Kidney epithelial cell (primary cell): ENCODE measurements at regions not wholly inside any gene's neighbourhood (a gene's known extent, or its start where the extent isn't known, plus 50 kb on each side); places are given as distances from the start of the nearest gene placed in this dataset.

ENCODE experiments used
- DNase-seq: peaks from one replicate; pipeline ENCODE4 v3.0.0-alpha.2; 2010; ENCODE audit warnings: low read depth
- H3K27me3 ChIP-seq: 2 replicates; pipeline ENCODE4 v1.6.0; 2011; ENCODE audit warnings: low read length; ENCODE audit not compliant: control insufficient read depth, insufficient read depth
- H3K36me3 ChIP-seq: 2 replicates; pipeline ENCODE4 v1.5.1; 2011; ENCODE audit warnings: low read length; ENCODE audit not compliant: control insufficient read depth, insufficient read depth
- H3K4me3 ChIP-seq: 2 replicates; pipeline ENCODE4 v1.5.1; 2011; ENCODE audit warnings: low read depth, mild to moderate bottlenecking, control low read depth, low read length
- TF ChIP-seq, protein P1 (sequence below): IDR thresholded peaks from 2 replicates; pipeline ENCODE4 v1.5.1; 2011; ENCODE audit warnings: mild to moderate bottlenecking, moderate library complexity, low read length, control low read depth, inconsistent platforms; ENCODE audit not compliant: insufficient read depth, poor library complexity, severe bottlenecking

DNA sequence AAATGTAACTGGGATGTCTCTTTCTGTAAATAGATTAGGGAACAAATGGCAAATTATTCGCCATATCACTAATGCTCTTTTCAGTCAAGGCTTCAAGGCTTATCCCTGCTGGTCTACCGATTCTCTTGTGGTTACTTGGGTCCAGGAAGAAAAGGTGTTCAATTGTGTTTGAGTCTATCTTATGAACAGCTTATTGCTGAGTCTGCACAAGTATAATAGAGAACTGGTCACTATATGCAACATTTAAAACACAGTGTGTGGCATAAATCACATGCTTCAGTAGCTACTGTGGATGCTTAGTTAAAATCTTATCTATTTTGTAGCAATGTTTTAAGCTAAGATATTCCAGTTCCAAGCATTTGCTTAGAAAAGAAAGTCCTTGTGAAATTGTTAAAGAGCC, 274.2 kb upstream of the FAM174A start:
- Histone ChIP-seq H3K4me3 (no peak overlapping the region), H3K27me3 (no peaks in the 10 kb centered on the region), H3K36me3 (no peaks in the 10 kb centered on the region)
- no peak for DNase-seq
- TF ChIP-seq, protein P1, sequence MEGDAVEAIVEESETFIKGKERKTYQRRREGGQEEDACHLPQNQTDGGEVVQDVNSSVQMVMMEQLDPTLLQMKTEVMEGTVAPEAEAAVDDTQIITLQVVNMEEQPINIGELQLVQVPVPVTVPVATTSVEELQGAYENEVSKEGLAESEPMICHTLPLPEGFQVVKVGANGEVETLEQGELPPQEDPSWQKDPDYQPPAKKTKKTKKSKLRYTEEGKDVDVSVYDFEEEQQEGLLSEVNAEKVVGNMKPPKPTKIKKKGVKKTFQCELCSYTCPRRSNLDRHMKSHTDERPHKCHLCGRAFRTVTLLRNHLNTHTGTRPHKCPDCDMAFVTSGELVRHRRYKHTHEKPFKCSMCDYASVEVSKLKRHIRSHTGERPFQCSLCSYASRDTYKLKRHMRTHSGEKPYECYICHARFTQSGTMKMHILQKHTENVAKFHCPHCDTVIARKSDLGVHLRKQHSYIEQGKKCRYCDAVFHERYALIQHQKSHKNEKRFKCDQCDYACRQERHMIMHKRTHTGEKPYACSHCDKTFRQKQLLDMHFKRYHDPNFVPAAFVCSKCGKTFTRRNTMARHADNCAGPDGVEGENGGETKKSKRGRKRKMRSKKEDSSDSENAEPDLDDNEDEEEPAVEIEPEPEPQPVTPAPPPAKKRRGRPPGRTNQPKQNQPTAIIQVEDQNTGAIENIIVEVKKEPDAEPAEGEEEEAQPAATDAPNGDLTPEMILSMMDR = no peak

DNA sequence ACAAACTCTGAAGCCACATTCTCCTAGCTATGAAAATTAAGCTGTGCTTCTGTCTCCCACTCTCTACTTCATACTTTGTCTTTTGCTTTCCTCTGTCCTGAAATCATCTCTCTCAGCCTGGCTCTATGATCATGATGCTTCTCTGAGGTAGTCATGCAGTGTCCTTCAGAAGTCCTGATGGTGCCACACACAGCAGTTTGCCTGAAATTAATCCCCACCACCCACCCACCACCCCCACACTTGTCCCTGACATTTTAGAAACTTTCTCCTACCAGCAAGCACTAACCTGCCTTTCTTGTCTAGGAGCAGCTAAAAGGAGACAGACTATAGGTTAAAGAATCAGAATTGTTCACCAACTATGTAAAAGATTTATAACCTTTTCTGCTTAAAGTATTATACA, 282.2 kb upstream of the FAM174A start:
- Histone ChIP-seq H3K27me3 (no peaks in the 10 kb centered on the region), H3K4me3 (no peak overlapping the region), H3K36me3 (no peaks in the 10 kb centered on the region)
- TF ChIP-seq, protein P1 = no peak
- DNase-seq = no peak

DNA sequence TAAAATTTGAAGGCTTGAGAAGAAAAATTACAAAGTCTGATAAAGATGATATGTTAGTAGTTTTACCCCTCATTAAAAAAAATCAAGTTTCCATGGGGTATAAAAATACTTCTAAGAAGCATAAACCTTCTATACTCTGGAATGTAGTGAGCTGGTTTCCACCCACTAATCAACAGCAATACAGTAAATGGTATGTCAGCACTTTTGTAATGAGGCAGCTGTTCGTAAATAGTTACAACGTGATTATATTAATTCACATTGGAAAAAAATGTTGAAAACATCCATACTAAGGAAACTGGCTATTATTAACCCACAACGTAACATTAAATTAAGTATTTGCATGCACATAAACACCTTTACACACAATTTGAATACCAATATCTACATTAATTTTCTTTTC, 283.1 kb upstream of the FAM174A start:
- Histone ChIP-seq H3K36me3 (no peaks in the 10 kb centered on the region), H3K4me3 (no peak overlapping the region), H3K27me3 (no peaks in the 10 kb centered on the region)
- TF ChIP-seq, protein P1 = no peak
- DNase-seq = no peak

DNA sequence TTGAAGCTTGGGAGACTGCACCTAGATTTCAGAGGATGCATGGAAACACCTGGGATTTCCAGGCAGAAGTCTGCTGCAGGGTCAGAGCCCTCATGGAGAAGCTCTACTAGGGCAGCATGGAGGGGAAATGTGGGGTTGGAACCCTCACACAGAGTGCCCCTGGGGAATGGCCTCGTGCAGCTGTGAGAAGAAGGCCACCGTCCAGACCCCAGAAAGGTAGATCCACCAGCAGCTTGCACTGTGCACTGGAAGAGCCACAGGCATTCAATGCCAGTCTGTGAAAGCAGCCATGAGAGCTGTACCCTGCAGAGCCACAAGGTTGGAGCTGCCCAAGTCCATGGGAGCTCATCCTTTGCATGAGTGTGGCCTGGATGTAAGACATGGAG, 285.3 kb upstream of the FAM174A start:
- Histone ChIP-seq H3K4me3 (no peak overlapping the region), H3K36me3 (no peaks in the 10 kb centered on the region), H3K27me3 (no peaks in the 10 kb centered on the region)
- no peak for DNase-seq
- TF ChIP-seq, protein P1 = no peak

DNA sequence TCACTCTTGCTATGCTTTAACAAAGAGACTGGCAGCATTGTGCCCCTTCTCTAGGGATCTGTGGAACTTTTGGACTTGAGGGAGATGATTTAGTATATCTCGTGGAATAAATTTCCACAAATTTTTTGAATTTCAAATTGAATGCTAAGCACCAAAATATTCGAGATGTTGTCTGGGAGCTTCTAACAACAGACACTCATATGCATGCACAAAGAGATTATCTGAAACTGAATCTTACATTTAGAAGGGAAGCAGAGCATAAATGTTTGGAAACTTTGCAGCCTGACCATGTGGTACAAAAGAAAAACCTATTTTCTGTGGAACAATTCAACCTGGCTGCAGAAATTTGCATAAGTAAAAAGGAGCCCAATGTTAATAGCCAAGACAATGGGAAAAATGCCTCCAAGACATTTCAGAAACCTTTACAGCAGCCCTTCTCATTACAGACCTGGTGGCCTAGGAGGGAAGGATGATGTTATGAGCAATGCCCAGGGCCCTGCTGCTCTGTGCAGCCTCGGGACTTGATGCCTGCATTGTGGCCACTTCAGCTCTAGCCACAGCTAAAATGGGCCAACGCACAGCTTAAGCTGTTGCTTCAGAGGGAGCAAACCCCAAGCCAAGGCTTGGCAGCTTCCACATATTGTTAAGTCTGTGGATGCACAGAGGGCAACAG, 285.8 kb upstream of the FAM174A start:
- TF ChIP-seq, protein P1 = no peak
- no peak for DNase-seq
- no peaks in the 10 kb centered on the region for H3K27me3 ChIP-seq
- no peaks in the 10 kb centered on the region for H3K36me3 ChIP-seq
- H3K4me3 ChIP-seq = no peak overlapping the region

DNA sequence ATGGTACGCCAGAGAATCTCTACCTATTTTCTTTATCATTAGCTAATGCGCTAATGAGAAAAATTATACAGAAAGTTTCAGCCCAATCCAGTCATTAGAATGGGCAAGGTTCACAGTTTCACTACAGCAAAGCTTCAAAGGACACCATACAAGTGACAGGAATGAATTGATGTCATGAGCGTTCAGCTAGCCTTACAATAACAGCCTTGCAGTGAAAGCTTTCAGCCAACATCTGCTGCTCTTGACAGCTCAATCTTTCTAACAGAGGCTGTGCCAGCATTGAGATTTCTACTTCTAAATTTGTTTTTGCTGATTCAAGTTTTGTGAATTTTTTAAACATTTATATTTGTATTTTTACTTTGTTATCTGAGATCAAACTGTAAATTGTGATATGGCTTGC, 302.4 kb upstream of the FAM174A start:
- H3K27me3 ChIP-seq = no peaks in the 10 kb centered on the region
- no peak overlapping the region for H3K4me3 ChIP-seq
- H3K36me3 ChIP-seq = no peaks in the 10 kb centered on the region
- TF ChIP-seq, protein P1 = no peak
- DNase-seq = no peak
